ENCODE measurements at regions not wholly inside any gene's neighbourhood (a gene's known extent, or its start where the extent isn't known, plus 50 kb on each side); places are given as distances from the start of the nearest gene placed in this dataset.

GRCh38 chr18:73670524-73670923, 477.1 kb downstream of the FBXO15 start:
- ATAC-seq (replicated peaks in 6 of 8): no peak
- in situ Hi-C loops (cut with MboI; ENCODE audit: low pct_unique_long_range_greater_than_20kb in 2 of 9, low sequenced_read_pairs in 9 of 9, unreplicated experiment in 9 of 9): no loop called here
- Histone ChIP-seq H3K4me3 (no peak overlapping the region), H3K4me1 (replicated peaks in 1 of 2) (no peaks in the 10 kb centered on the region), H3K27ac (no peak overlapping the region)
- WGBS, 10 experiments: 48 to 100% (median 93%) methylated on average over 2 to 5 of the region's 5 CpGs; no CpG with 5 or more reads in 2 of the 10 experiments

- ATAC-seq (replicated peaks in 6 of 8): no peak
- no peaks in the 10 kb centered on the region for H3K4me1 ChIP-seq (replicated peaks in 1 of 2)
- no peak overlapping the region for H3K4me3 ChIP-seq
- in situ Hi-C loops (cut with MboI; ENCODE audit: low pct_unique_long_range_greater_than_20kb in 2 of 9, low sequenced_read_pairs in 9 of 9, unreplicated experiment in 9 of 9): no loop called here
- H3K27ac ChIP-seq: no peak overlapping the region
These were observed 477.6 kb downstream of the FBXO15 start for GRCh38 chr18:73670039-73670438.

GRCh38 chr18:73669297-73669696, 478.3 kb downstream of the FBXO15 start:
- peak in 1 of 8 experiments; percentile 82 for ATAC-seq (replicated peaks in 6 of 8)
- 51 to 100% (median 84%) methylated on average over 2 to 6 of the region's 6 CpGs; no CpG with 5 or more reads in 1 of the 10 experiments for WGBS, 10 experiments

GRCh38 chr18:73668051-73668450, 479.6 kb downstream of the FBXO15 start:
- H3K4me3 ChIP-seq: no peak overlapping the region
- WGBS, 10 experiments: 33 to 100% (median 82%) methylated on average over 1 of the region's 1 CpG; no CpG with 5 or more reads in 3 of the 10 experiments
- in situ Hi-C loops (cut with MboI; ENCODE audit: low pct_unique_long_range_greater_than_20kb in 2 of 9, low sequenced_read_pairs in 9 of 9, unreplicated experiment in 9 of 9): no loop called here
- no peaks in the 10 kb centered on the region for H3K4me1 ChIP-seq (replicated peaks in 1 of 2)
- no peak overlapping the region for H3K27ac ChIP-seq
- ATAC-seq (replicated peaks in 6 of 8): no peak

More at GRCh38 chr18:73669297-73669696, 478.3 kb downstream of the FBXO15 start:
- H3K4me3 ChIP-seq: no peak overlapping the region
- no peaks in the 10 kb centered on the region for H3K4me1 ChIP-seq (replicated peaks in 1 of 2)
- H3K27ac ChIP-seq: no peak overlapping the region
- in situ Hi-C loops (cut with MboI; ENCODE audit: low pct_unique_long_range_greater_than_20kb in 2 of 9, low sequenced_read_pairs in 9 of 9, unreplicated experiment in 9 of 9): no loop called here

GRCh38 chr18:73666772-73667171, 480.9 kb downstream of the FBXO15 start:
- Histone ChIP-seq H3K4me3 (no peak overlapping the region), H3K4me1 (replicated peaks in 1 of 2) (no peaks in the 10 kb centered on the region), H3K27ac (no peak overlapping the region)
- WGBS, 10 experiments: 44 to 100% (median 80%) methylated on average over 1 of the region's 1 CpG
- in situ Hi-C loops (cut with MboI; ENCODE audit: low pct_unique_long_range_greater_than_20kb in 2 of 9, low sequenced_read_pairs in 9 of 9, unreplicated experiment in 9 of 9): no loop called here
- ATAC-seq (replicated peaks in 6 of 8): no peak

- in situ Hi-C loops (cut with MboI; ENCODE audit: low pct_unique_long_range_greater_than_20kb in 2 of 9, low sequenced_read_pairs in 9 of 9, unreplicated experiment in 9 of 9): no loop called here
- ATAC-seq (replicated peaks in 6 of 8): no peak
- whole genome bisulfite sequencing, 10 experiments: 55 to 100% (median 85%) methylated on average over 1 to 2 of the region's 2 CpGs; no CpG with 5 or more reads in 5 of the 10 experiments
- H3K4me1 ChIP-seq (replicated peaks in 1 of 2): no peaks in the 10 kb centered on the region
- no peak overlapping the region for H3K27ac ChIP-seq
- no peak overlapping the region for H3K4me3 ChIP-seq
These were observed 482.7 kb downstream of the FBXO15 start for GRCh38 chr18:73664896-73665295.

GRCh38 chr18:73663581-73663980, 484.1 kb downstream of the FBXO15 start:
- in situ Hi-C loops (cut with MboI; ENCODE audit: low pct_unique_long_range_greater_than_20kb in 2 of 9, low sequenced_read_pairs in 9 of 9, unreplicated experiment in 9 of 9): no loop called here
- no peak overlapping the region for H3K4me3 ChIP-seq
- no peak for ATAC-seq (replicated peaks in 6 of 8)
- H3K4me1 ChIP-seq (replicated peaks in 1 of 2): no peaks in the 10 kb centered on the region
- no peak overlapping the region for H3K27ac ChIP-seq
- WGBS, 10 experiments: 40 to 100% (median 72%) methylated on average over 1 to 2 of the region's 2 CpGs; no CpG with 5 or more reads in 2 of the 10 experiments

- in situ Hi-C loops (cut with MboI; ENCODE audit: low pct_unique_long_range_greater_than_20kb in 2 of 9, low sequenced_read_pairs in 9 of 9, unreplicated experiment in 9 of 9): no loop called here
- 49 to 100% (median 76%) methylated on average over 1 to 4 of the region's 4 CpGs; no CpG with 5 or more reads in 2 of the 10 experiments for WGBS, 10 experiments
These were observed 485.2 kb downstream of the FBXO15 start for GRCh38 chr18:73662421-73662820.

GRCh38 chr18:73660931-73661856, 486.4 kb downstream of the FBXO15 start:
- 7 to 80% (median 59%) methylated on average over 1 to 5 of the region's 5 CpGs for WGBS, 10 experiments
- ATAC-seq (replicated peaks in 6 of 8): no peak
- H3K4me1 ChIP-seq (replicated peaks in 1 of 2): no peaks in the 10 kb centered on the region
- no peak overlapping the region for H3K27ac ChIP-seq
- H3K4me3 ChIP-seq: no peak overlapping the region
- in situ Hi-C loops (cut with MboI; ENCODE audit: low pct_unique_long_range_greater_than_20kb in 2 of 9, low sequenced_read_pairs in 9 of 9, unreplicated experiment in 9 of 9): no loop called here

More at GRCh38 chr18:73662421-73662820, 485.2 kb downstream of the FBXO15 start:
- no peak for ATAC-seq (replicated peaks in 6 of 8)
- Histone ChIP-seq H3K4me3 (no peak overlapping the region), H3K27ac (no peak overlapping the region), H3K4me1 (replicated peaks in 1 of 2) (no peaks in the 10 kb centered on the region)

- no peak overlapping the region for H3K27ac ChIP-seq
- in situ Hi-C loops (cut with MboI; ENCODE audit: low pct_unique_long_range_greater_than_20kb in 2 of 9, low sequenced_read_pairs in 9 of 9, unreplicated experiment in 9 of 9): no loop called here
- H3K4me3 ChIP-seq: no peak overlapping the region
- peaks cover 0 to 12% of the 10 kb centered on the region in 2 donors for H3K4me1 ChIP-seq (replicated peaks in 1 of 2)
- ATAC-seq (replicated peaks in 6 of 8): no peak
These were observed 490.9 kb downstream of the FBXO15 start for GRCh38 chr18:73656691-73657090.

GRCh38 chr18:73653827-73654226, 493.8 kb downstream of the FBXO15 start:
- Histone ChIP-seq H3K27ac (no peak overlapping the region), H3K4me3 (no peak overlapping the region), H3K4me1 (replicated peaks in 1 of 2) (peaks cover 0 to 12% of the 10 kb centered on the region in 2 donors)
- ATAC-seq (replicated peaks in 6 of 8): peak in 3 of 8 experiments; percentile 60 to 75 (median 64)
- in situ Hi-C loops (cut with MboI; ENCODE audit: low pct_unique_long_range_greater_than_20kb in 2 of 9, low sequenced_read_pairs in 9 of 9, unreplicated experiment in 9 of 9): no loop called here
- WGBS, 10 experiments: 0 to 100% (median 71%) methylated on average over 1 to 4 of the region's 4 CpGs; no CpG with 5 or more reads in 1 of the 10 experiments

- Histone ChIP-seq H3K4me3 (no peak overlapping the region), H3K27ac (no peak overlapping the region), H3K4me1 (replicated peaks in 1 of 2) (peaks cover 0 to 12% of the 10 kb centered on the region in 2 donors)
- no peak for ATAC-seq (replicated peaks in 6 of 8)
- WGBS, 10 experiments: 14 to 100% (median 78%) methylated on average over 1 to 3 of the region's 3 CpGs; no CpG with 5 or more reads in 1 of the 10 experiments
- in situ Hi-C loops (cut with MboI; ENCODE audit: low pct_unique_long_range_greater_than_20kb in 2 of 9, low sequenced_read_pairs in 9 of 9, unreplicated experiment in 9 of 9): no loop called here
These were observed 494.4 kb downstream of the FBXO15 start for GRCh38 chr18:73653251-73653650.

GRCh38 chr18:73647391-73647790, 500.2 kb downstream of the FBXO15 start:
- no peak for ATAC-seq (replicated peaks in 6 of 8)
- Histone ChIP-seq H3K4me3 (no peak overlapping the region), H3K27ac (no peak overlapping the region), H3K4me1 (replicated peaks in 1 of 2) (no peaks in the 10 kb centered on the region)
- WGBS, 10 experiments: 0 to 100% (median 74%) methylated on average over 1 to 5 of the region's 5 CpGs
- in situ Hi-C loops (cut with MboI; ENCODE audit: low pct_unique_long_range_greater_than_20kb in 2 of 9, low sequenced_read_pairs in 9 of 9, unreplicated experiment in 9 of 9): no loop called here

- WGBS, 10 experiments: 0 to 88% (median 35%) methylated on average over 1 to 3 of the region's 3 CpGs; no CpG with 5 or more reads in 1 of the 10 experiments
- in situ Hi-C loops (cut with MboI; ENCODE audit: low pct_unique_long_range_greater_than_20kb in 2 of 9, low sequenced_read_pairs in 9 of 9, unreplicated experiment in 9 of 9): no loop called here
- no peak overlapping the region for H3K27ac ChIP-seq
- no peak for ATAC-seq (replicated peaks in 6 of 8)
- no peaks in the 10 kb centered on the region for H3K4me1 ChIP-seq (replicated peaks in 1 of 2)
- H3K4me3 ChIP-seq: no peak overlapping the region
These were observed 500.9 kb downstream of the FBXO15 start for GRCh38 chr18:73646772-73647171.

Measured in motor neuron (in vitro differentiated cells).